NCI-H82 treated with DMSO at 0.1 percent for 48 hours (cell line): ENCODE measurements at regions not wholly inside any gene's neighbourhood (a gene's known extent, or its start where the extent isn't known, plus 50 kb on each side); places are given as distances from the start of the nearest gene placed in this dataset.
"Not testable (repeated sequence)": the region's sequence is repeated elsewhere in the genome, so short reads cannot be mapped to it uniquely, and the experiment has no call there.

ENCODE experiments used
- DNase-seq: peaks from one replicate; lab custom pipeline; 2025; ENCODE audit not compliant: unreplicated experiment; lab: John Stamatoyannopoulos, UW

GRCh38 chr5:89690331-89690730 lies 719.2 kb downstream of the CETN3 start:
- no peak for DNase-seq

- DNase-seq = no peak
Measured at GRCh38 chr5:89686081-89686765, 723.3 kb downstream of the CETN3 start.

- no peak for DNase-seq
Measured at GRCh38 chr5:89676634-89677033, 732.9 kb downstream of the CETN3 start.

- DNase-seq = no peak
Measured at GRCh38 chr5:89673019-89673418, 736.5 kb downstream of the CETN3 start.

GRCh38 chr5:89668821-89669220 lies 740.7 kb downstream of the CETN3 start:
- no peak for DNase-seq

GRCh38 chr5:89662499-89662898 lies 747.1 kb downstream of the CETN3 start:
- no peak for DNase-seq

- DNase-seq = no peak
Measured at GRCh38 chr5:89638871-89639270, 755.9 kb upstream of the MEF2C start.

GRCh38 chr5:89634176-89634575 lies 751.2 kb upstream of the MEF2C start:
- not testable (repeated sequence) for DNase-seq

GRCh38 chr5:89630064-89630463 lies 747.1 kb upstream of the MEF2C start:
- not testable (repeated sequence) for DNase-seq

GRCh38 chr5:89628876-89629635 lies 746.1 kb upstream of the MEF2C start:
- no peak for DNase-seq

GRCh38 chr5:89615839-89616518 lies 733.0 kb upstream of the MEF2C start:
- no peak for DNase-seq

GRCh38 chr5:89613222-89613956 lies 730.4 kb upstream of the MEF2C start:
- DNase-seq = no peak

GRCh38 chr5:89606939-89607534 lies 724.1 kb upstream of the MEF2C start:
- DNase-seq = no peak

GRCh38 chr5:89604342-89604741 lies 721.4 kb upstream of the MEF2C start:
- no peak for DNase-seq

- DNase-seq = no peak
Measured at GRCh38 chr5:89601880-89602279, 718.9 kb upstream of the MEF2C start.

- DNase-seq = no peak
Measured at GRCh38 chr5:89597878-89598277, 714.9 kb upstream of the MEF2C start.

- no peak for DNase-seq
Measured at GRCh38 chr5:89596821-89597220, 713.8 kb upstream of the MEF2C start.

GRCh38 chr5:89595056-89595455 lies 712.1 kb upstream of the MEF2C start:
- DNase-seq = no peak

GRCh38 chr5:89584339-89584956 lies 701.5 kb upstream of the MEF2C start:
- DNase-seq = no peak

- no peak for DNase-seq
Measured at GRCh38 chr5:89583534-89583933, 700.5 kb upstream of the MEF2C start.
